K562 (cell line): ENCODE measurements at regions not wholly inside any gene's neighbourhood (a gene's known extent, or its start where the extent isn't known, plus 50 kb on each side); places are given as distances from the start of the nearest gene placed in this dataset.

Experiments used
- CHAMP1 ChIP-seq: fragments of 450-650 bp; IDR thresholded peaks from 2 replicates; pipeline ENCODE4 v1.6.1; 2016; ENCODE audit warnings: mild to moderate bottlenecking
- ELK3 ChIP-seq: fragments of 450-650 bp; formaldehyde crosslinking; IDR thresholded peaks from 2 replicates; pipeline ENCODE4 v1.4.0; 2020; ENCODE audit warnings: mild to moderate bottlenecking
- FOXJ2 ChIP-seq: fragments of 200-800 bp; sonication (Bioruptor generic); IDR thresholded peaks from 2 replicates; pipeline ENCODE4 v1.6.1; 2016; ENCODE audit warnings: missing genetic modification characterization, missing compliant biosample characterization
- PML ChIP-seq: IDR thresholded peaks from 2 replicates; pipeline ENCODE4 v1.6.1; 2012; ENCODE audit warnings: low read length, inconsistent platforms
- PREB ChIP-seq: sonication (generic); formaldehyde crosslinking; IDR thresholded peaks from 2 replicates; pipeline ENCODE4 v1.8.1; 2023; ENCODE audit warnings: mild to moderate bottlenecking, missing genetic modification reagents
- SIX5 ChIP-seq, 2 experiments: IDR thresholded peaks; 2 replicates each; pipeline ENCODE4 v1.6.1; 2011; ENCODE audit warnings: low read length in 2 of 2, borderline replicate concordance in 1 of 2, low read depth in 1 of 2, mild to moderate bottlenecking in 1 of 2, moderate library complexity in 1 of 2; ENCODE audit not compliant: insufficient read depth in 1 of 2
- SREBF1 ChIP-seq: fragments of 150-350 bp; IDR thresholded peaks from 2 replicates; pipeline ENCODE4 v1.6.1; 2014; ENCODE audit warnings: antibody characterized with exemption, low read depth, low read length, borderline replicate concordance
- SRSF7 ChIP-seq: fragments of 200-400 bp; formaldehyde crosslinking; optimal IDR thresholded peaks from 2 replicates; pipeline ENCODE3; 2017; ENCODE audit warnings: mild to moderate bottlenecking, low read depth, low read length
- UBTF ChIP-seq, 2 experiments: IDR thresholded peaks; 2 replicates each; pipeline ENCODE4 v1.6.1; 2012; ENCODE audit warnings: improper control_type of control experiment in 2 of 2, low read depth in 2 of 2, low read length in 2 of 2, borderline replicate concordance in 1 of 2
- ZBTB17 ChIP-seq: fragments of 450-650 bp; formaldehyde crosslinking; IDR thresholded peaks from 2 replicates; pipeline ENCODE4 v1.4.0; 2020; ENCODE audit warnings: mild to moderate bottlenecking
- ZNF280B ChIP-seq: fragments of 250-450 bp; sonication (Bioruptor Pico); IDR thresholded peaks from 2 replicates; pipeline ENCODE4 v1.5.1; 2021; ENCODE audit warnings: mild to moderate bottlenecking
- ZNF316 ChIP-seq: fragments of 450-650 bp; IDR thresholded peaks from 2 replicates; pipeline ENCODE4 v1.6.1; 2016
- ZNF79 ChIP-seq: fragments of 250-450 bp; sonication (Bioruptor Pico); IDR thresholded peaks from 2 replicates; pipeline ENCODE4 v1.4.0; 2020; ENCODE audit warnings: low read depth, mild to moderate bottlenecking, moderate library complexity

GRCh38 chr10:91103384-91104192 lies 116.9 kb upstream of the PCGF5 start (continued):
- TF ChIP-seq PML (peak; percentile 67; the same call in 1 of the 2 replicates), ELK3 (CRISPR knock-in tag) (no peak), ZNF316 (0 out of 2 replicates have a peak, but pooled peaks have one; percentile 15), UBTF (IDR thresholded peaks at IDR 0.05; ENCODE audit: borderline replicate concordance in 1 of 2, low read depth in 2 of 2, low read length in 2 of 2) (no peak), SIX5 (IDR thresholded peaks at IDR 0.05; ENCODE audit: borderline replicate concordance in 1 of 2, insufficient read depth in 1 of 2, low read depth in 1 of 2, low read length in 2 of 2) (no peak), ZBTB17 (CRISPR knock-in tag) (no peak), PREB (CRISPR knock-in tag) (no peak), SREBF1 (no peak), ZNF79 (CRISPR knock-in tag) (no peak), SRSF7 (no peak), CHAMP1 (0 out of 2 replicates have a peak, but pooled peaks have one; percentile 39), ZNF280B (no peak), FOXJ2 (tag) (no peak)
